ENCODE measurements at regions not wholly inside any gene's neighbourhood (a gene's known extent, or its start where the extent isn't known, plus 50 kb on each side); places are given as distances from the start of the nearest gene placed in this dataset.

DNA sequence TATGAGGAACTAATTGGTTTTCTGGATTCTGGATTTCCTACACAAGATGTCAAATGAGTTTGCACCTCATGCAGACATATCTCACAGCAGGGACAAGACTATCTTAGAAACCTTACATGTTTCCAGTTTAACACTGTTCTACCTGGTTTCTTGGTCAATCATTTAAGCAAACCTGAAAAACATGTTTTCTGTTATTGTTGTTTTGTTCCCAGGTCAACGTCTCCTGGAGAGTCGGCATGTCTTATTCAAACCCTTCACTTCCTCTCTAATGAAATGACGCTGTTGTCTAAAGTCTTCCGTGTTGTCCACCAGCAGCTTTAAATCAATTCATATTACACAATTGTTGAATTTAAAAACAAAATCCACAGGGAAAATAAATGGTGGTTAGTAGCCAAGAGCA lies 150.9 kb downstream of the CNTN3 start:
- TF ChIP-seq, protein P1, sequence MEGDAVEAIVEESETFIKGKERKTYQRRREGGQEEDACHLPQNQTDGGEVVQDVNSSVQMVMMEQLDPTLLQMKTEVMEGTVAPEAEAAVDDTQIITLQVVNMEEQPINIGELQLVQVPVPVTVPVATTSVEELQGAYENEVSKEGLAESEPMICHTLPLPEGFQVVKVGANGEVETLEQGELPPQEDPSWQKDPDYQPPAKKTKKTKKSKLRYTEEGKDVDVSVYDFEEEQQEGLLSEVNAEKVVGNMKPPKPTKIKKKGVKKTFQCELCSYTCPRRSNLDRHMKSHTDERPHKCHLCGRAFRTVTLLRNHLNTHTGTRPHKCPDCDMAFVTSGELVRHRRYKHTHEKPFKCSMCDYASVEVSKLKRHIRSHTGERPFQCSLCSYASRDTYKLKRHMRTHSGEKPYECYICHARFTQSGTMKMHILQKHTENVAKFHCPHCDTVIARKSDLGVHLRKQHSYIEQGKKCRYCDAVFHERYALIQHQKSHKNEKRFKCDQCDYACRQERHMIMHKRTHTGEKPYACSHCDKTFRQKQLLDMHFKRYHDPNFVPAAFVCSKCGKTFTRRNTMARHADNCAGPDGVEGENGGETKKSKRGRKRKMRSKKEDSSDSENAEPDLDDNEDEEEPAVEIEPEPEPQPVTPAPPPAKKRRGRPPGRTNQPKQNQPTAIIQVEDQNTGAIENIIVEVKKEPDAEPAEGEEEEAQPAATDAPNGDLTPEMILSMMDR (conservative IDR thresholded peaks at IDR 0.05), result no peak
- TF ChIP-seq ZFX (IDR thresholded peaks at IDR 0.05), result no peak
- H3K27ac ChIP-seq, result no peak overlapping the region

DNA sequence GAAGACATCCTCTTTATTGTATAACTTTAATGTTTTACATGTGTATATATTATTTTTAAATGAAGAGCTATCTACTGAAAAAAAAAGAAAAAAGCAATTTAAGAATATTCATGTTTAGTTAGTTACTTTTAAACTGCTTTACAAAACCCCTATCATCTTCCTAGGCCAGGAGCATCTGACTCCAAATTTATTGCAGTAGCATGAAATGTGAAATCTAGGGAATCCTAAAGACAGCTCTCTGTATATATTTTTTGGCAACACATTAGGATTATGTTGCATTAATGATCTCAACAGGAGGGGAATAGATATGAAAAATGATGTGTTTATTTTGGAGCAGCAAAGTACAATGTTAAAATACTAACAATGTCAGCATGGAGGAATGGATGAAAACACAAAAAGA lies 158.3 kb downstream of the CNTN3 start:
- TF ChIP-seq ZFX (IDR thresholded peaks at IDR 0.05), result no peak
- TF ChIP-seq, protein P1 (conservative IDR thresholded peaks at IDR 0.05), result no peak
- H3K27ac ChIP-seq, result no peak overlapping the region

DNA sequence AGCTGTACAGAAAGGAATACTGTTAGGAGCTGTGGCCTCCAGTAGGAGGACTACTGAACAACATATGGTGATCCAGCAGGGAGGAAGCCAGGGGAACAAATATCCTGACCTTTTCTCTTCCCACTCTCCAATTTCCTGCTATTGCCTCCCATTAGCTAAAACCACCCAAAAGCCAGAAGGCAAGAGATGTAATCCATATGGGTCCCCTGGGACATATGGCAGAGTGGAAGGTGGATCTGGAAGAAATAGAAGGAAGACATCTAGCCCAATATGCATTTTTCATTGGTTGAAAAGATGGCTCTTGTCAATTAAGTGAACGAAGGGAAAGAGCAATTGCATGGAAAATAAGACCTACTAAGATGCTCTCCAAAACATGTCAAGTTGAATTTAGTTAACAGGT lies 167.2 kb downstream of the CNTN3 start:
- TF ChIP-seq, protein P1 (conservative IDR thresholded peaks at IDR 0.05), result no peak
- TF ChIP-seq ZFX (IDR thresholded peaks at IDR 0.05), result no peak

DNA sequence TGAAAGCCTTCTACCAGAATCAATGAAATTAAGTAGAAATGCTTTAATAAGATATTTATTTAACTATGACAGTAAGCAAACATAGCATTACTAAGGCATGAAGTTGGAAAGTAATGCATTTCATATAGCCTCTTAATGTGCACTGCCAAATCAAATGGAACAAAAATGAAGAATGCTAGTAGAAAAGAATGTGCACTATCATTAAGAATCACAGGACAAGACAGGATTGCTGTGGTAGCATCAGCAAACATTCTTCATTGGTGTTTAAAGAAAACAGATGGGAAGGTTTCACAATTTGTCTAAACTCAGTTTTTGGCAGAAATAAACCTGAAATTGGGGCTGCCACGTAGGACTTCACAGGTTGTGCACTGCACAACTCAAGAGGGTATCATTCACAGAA lies 168.9 kb downstream of the CNTN3 start:
- TF ChIP-seq ZFX (IDR thresholded peaks at IDR 0.05), result no peak
- TF ChIP-seq, protein P1 (conservative IDR thresholded peaks at IDR 0.05), result no peak
- H3K27ac ChIP-seq, result no peak overlapping the region

More for the DNA sequence above, 167.2 kb downstream of the CNTN3 start:
- no peak overlapping the region for H3K27ac ChIP-seq

DNA sequence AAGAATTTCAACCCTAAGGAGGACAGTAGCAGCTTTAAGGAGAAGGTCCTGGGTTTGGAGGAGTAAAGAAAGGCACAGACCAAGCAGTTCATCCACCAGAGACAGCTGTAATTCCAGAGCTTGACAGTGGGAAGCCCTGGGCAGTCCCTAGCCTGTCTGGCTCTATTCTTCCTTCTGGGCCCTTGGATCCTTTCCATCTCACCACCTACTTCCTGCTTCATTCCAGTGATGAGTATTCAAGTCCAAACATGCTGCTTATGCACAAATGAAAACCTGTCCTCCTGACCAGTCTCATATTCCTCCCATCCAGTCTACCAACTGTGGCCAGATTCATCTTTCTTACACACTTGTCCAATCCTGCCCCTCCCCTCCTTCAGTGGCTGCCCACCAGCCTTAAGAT lies 171.4 kb downstream of the CNTN3 start:
- no peak overlapping the region; the same call in 1 of the 2 replicates for H3K27ac ChIP-seq

DNA sequence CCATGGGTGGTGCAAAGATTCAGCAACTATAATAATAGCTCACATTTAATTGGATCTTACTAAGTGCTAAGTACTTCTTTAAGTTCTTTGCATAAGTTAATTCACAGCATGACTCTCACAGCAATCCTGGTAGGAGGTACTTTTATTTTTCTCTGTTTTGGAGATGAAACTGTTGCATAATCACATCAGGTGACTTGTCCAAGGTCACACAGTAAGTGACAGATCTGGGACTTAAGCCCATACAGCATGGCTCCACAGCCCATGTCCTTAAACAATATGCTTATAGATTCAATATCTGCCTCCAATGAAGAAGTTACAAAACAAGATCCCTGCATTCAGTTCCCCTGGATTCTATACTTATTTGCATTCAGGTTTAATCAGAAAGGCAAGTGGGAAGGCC lies 171.8 kb downstream of the CNTN3 start:
- TF ChIP-seq ZFX (IDR thresholded peaks at IDR 0.05), result no peak
- TF ChIP-seq, protein P1 (conservative IDR thresholded peaks at IDR 0.05), result no peak
- H3K27ac ChIP-seq, result no peak overlapping the region; the same call in 1 of the 2 replicates

More for the DNA sequence above, 171.4 kb downstream of the CNTN3 start:
- TF ChIP-seq, protein P1 (conservative IDR thresholded peaks at IDR 0.05), result no peak
- TF ChIP-seq ZFX (IDR thresholded peaks at IDR 0.05), result no peak

DNA sequence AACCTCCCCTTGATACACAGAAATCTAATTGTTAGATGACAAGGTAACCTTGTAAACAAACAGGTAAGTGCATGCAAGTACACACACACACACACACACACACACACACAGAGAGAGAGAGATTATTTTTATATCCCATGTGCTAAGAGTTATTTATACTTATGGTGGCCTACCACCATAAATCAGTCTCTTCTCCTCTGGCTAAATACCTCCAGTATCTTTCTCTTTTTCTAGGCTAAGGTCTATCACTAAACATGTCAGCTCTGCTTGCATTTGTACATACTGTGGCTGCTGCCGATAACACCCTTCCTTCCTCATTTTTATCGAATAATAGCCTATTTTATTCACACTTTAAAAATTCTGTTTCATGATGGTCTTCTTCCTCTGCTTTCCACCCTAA lies 172.4 kb downstream of the CNTN3 start:
- no peak for TF ChIP-seq ZFX (IDR thresholded peaks at IDR 0.05)
- TF ChIP-seq, protein P1 (conservative IDR thresholded peaks at IDR 0.05), result no peak
- H3K27ac ChIP-seq, result no peak overlapping the region

All from C4-2B (cell line).